ENCODE measurements at regions not wholly inside any gene's neighbourhood (a gene's known extent, or its start where the extent isn't known, plus 50 kb on each side); places are given as distances from the start of the nearest gene placed in this dataset.

DNA sequence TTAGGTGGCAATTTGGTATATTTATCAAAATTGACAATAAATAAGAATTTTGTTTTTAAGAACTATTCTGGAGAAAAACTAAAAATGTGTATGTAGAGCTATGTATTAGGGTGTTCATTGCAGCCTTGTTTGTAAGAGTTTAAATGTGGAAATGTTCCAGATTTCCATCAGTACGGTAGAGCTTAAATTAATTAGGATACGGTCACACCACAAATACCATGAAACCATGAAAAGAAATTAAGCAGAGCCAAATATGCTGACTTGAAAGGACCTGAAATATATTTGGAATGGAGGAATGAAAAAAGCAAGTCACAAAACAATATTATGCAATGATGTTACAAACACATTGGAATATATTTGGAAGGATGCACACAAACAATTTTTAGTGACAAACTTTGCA lies 64.6 kb downstream of the ACTBL2 start:
- Histone ChIP-seq H3K36me3 (no peaks in the 10 kb centered on the region), H3K27me3 (replicated peaks; ENCODE audit: insufficient read depth) (no peaks in the 10 kb centered on the region), H3K4me1 (replicated peaks) (no peaks in the 10 kb centered on the region), H3K4me3 (no peak overlapping the region), H3K27ac (no peak overlapping the region), H3K9me3 (no peaks in the 10 kb centered on the region)
- WGBS = 79% methylated on average over 2 of the region's 2 CpGs
- intact Hi-C loops (cut with DNase I) = no loop called here
- TF ChIP-seq POLR2AphosphoS5 (IDR thresholded peaks at IDR 0.05) (no peak), POLR2A (IDR thresholded peaks at IDR 0.05) (no peak)
- TF ChIP-seq, protein P1, sequence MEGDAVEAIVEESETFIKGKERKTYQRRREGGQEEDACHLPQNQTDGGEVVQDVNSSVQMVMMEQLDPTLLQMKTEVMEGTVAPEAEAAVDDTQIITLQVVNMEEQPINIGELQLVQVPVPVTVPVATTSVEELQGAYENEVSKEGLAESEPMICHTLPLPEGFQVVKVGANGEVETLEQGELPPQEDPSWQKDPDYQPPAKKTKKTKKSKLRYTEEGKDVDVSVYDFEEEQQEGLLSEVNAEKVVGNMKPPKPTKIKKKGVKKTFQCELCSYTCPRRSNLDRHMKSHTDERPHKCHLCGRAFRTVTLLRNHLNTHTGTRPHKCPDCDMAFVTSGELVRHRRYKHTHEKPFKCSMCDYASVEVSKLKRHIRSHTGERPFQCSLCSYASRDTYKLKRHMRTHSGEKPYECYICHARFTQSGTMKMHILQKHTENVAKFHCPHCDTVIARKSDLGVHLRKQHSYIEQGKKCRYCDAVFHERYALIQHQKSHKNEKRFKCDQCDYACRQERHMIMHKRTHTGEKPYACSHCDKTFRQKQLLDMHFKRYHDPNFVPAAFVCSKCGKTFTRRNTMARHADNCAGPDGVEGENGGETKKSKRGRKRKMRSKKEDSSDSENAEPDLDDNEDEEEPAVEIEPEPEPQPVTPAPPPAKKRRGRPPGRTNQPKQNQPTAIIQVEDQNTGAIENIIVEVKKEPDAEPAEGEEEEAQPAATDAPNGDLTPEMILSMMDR (IDR thresholded peaks at IDR 0.05) = no peak
- no peak for DNase-seq (ENCODE audit: low spot score)

DNA sequence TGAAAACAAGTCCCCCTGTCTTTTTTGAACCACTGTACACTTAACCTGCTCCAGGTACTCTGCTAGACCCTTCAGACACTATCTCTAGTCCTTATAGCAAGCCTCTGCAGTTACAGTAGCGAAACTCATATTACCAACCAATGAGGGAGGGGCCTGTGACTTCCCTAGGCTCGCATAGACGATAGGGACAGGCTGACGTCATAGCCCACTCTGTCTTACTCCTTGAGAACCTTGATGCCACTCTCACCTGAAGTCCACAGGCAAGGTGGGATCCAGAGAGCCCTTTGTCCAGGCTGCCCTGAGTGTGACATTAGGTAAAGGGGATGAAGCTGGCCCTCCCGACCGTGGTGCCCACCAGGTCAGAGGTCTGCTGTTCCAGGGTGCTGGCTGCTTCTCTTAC lies 65.3 kb downstream of the ACTBL2 start:
- H3K4me3 ChIP-seq = no peak overlapping the region
- 95% methylated on average over 6 of the region's 6 CpGs for WGBS
- no peak for DNase-seq (ENCODE audit: low spot score)
- intact Hi-C loops (cut with DNase I) = no loop called here
- H3K27ac ChIP-seq = no peak overlapping the region
- no peaks in the 10 kb centered on the region for H3K27me3 ChIP-seq (replicated peaks; ENCODE audit: insufficient read depth)
- no peaks in the 10 kb centered on the region for H3K4me1 ChIP-seq (replicated peaks)
- H3K36me3 ChIP-seq = no peaks in the 10 kb centered on the region
- TF ChIP-seq, protein P1 (IDR thresholded peaks at IDR 0.05) = no peak
- no peak for TF ChIP-seq POLR2A (IDR thresholded peaks at IDR 0.05)
- no peak for TF ChIP-seq POLR2AphosphoS5 (IDR thresholded peaks at IDR 0.05)
- H3K9me3 ChIP-seq = no peaks in the 10 kb centered on the region

DNA sequence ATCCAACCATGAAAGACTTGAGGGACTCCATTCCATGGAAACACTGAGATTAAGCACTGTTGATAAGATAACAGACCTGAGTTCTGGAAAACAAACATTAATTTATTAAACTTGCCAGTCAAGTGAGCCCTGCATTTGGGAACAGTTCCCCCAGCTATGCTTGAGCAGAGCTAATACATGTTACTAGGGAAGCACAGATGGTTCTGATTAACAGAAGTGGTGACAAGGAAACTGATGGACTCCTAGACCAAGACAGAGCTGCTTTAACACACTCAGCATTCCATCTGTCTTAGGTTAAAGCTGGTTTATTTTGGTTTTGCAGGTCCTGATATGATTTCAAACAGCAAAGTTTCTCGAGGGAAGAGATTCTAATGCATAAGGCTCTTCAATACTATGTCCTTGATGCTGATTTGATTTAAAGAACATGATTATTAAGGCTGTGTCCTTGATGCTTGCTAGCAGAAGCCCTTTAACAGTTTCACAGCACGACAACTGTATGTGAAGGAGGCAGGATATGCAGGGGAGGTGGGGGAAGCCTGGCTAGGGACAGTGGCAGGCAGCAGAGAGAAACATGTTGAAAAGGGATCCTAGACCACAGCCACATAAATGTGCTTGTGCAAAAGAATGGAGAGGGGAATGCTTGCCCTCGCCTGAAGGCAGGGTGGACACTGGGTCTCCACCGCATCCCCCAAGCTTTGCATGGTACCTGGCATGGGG lies 66.2 kb downstream of the ACTBL2 start:
- Histone ChIP-seq H3K36me3 (no peaks in the 10 kb centered on the region), H3K9me3 (no peaks in the 10 kb centered on the region), H3K4me1 (replicated peaks) (no peaks in the 10 kb centered on the region), H3K27ac (no peak overlapping the region), H3K4me3 (no peak overlapping the region), H3K27me3 (replicated peaks; ENCODE audit: insufficient read depth) (no peaks in the 10 kb centered on the region)
- intact Hi-C loops (cut with DNase I) = no loop called here
- TF ChIP-seq, protein P1 (IDR thresholded peaks at IDR 0.05) = no peak
- TF ChIP-seq POLR2A (IDR thresholded peaks at IDR 0.05) = no peak
- no peak for TF ChIP-seq POLR2AphosphoS5 (IDR thresholded peaks at IDR 0.05)
- WGBS = 78% methylated on average over 4 of the region's 4 CpGs
- DNase-seq (ENCODE audit: low spot score) = no peak

DNA sequence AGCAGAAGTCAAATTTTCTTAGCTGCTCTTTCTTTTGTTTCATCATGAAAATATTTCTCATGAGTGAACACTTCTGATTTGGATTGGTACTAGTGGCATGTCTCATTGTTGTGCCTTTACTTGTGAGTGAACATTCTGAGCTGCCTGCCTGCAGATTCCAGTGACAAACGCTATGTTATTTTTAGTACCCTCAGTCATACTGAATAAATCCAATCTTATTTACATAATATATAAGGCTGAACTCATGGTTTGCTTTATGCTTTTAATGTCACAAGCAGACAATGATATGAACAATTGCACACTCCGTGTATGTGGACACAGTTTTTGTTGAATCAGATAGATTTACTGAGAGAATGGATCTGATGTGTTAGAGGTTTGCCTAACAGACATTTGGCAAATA lies 67.8 kb downstream of the ACTBL2 start:
- Histone ChIP-seq H3K27me3 (replicated peaks; ENCODE audit: insufficient read depth) (no peaks in the 10 kb centered on the region), H3K4me1 (replicated peaks) (no peaks in the 10 kb centered on the region), H3K4me3 (no peak overlapping the region), H3K27ac (no peak overlapping the region), H3K9me3 (no peaks in the 10 kb centered on the region), H3K36me3 (no peaks in the 10 kb centered on the region)
- WGBS = 64% methylated on average over 2 of the region's 2 CpGs
- no peak for DNase-seq (ENCODE audit: low spot score)
- intact Hi-C loops (cut with DNase I) = no loop called here
- TF ChIP-seq, protein P1 (IDR thresholded peaks at IDR 0.05) = no peak
- no peak for TF ChIP-seq POLR2A (IDR thresholded peaks at IDR 0.05)
- TF ChIP-seq POLR2AphosphoS5 (IDR thresholded peaks at IDR 0.05) = no peak

DNA sequence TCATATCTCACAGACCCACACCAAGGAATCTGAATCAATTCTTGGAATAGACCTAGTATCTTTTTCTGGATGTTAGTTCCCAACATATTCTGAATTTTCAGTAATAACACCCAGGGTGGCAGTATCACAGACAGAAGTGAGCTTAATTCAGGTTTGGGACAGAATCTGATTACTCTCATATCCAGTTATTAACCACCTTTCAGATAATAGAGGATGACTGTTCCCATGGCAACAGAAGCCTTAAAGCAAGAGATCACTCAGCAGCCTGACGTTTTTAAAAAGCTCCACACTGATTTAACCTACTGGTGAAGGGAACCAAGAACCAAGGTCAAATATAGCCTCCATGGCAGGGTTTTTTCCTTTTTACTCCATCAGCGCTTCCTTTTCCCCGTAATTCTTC lies 68.4 kb downstream of the ACTBL2 start:
- no peak overlapping the region for H3K27ac ChIP-seq
- DNase-seq (ENCODE audit: low spot score) = no peak
- TF ChIP-seq, protein P1 (IDR thresholded peaks at IDR 0.05) = no peak
- no peak for TF ChIP-seq POLR2A (IDR thresholded peaks at IDR 0.05)
- TF ChIP-seq POLR2AphosphoS5 (IDR thresholded peaks at IDR 0.05) = no peak
- no peaks in the 10 kb centered on the region for H3K4me1 ChIP-seq (replicated peaks)
- H3K36me3 ChIP-seq = no peaks in the 10 kb centered on the region
- H3K9me3 ChIP-seq = no peaks in the 10 kb centered on the region
- H3K27me3 ChIP-seq (replicated peaks; ENCODE audit: insufficient read depth) = no peaks in the 10 kb centered on the region
- intact Hi-C loops (cut with DNase I) = no loop called here
- no peak overlapping the region for H3K4me3 ChIP-seq
- WGBS = 57% methylated on average over 3 of the region's 3 CpGs

Data from prostate gland (tissue), 2 donors.